ENCODE measurements at regions not wholly inside any gene's neighbourhood (a gene's known extent, or its start where the extent isn't known, plus 50 kb on each side); places are given as distances from the start of the nearest gene placed in this dataset.
A peak's percentile ranks its signal among the peaks of the same experiment; 100 is the strongest.

- Histone ChIP-seq H3K36me3 (ENCODE audit: control insufficient read depth, insufficient read depth, low read length) (no peaks in the 10 kb centered on the region), H3K27ac (ENCODE audit: low read length) (no peak overlapping the region), H3K27me3 (ENCODE audit: control insufficient read depth, insufficient read depth, low read length) (no peaks in the 10 kb centered on the region), H3K4me1 (ENCODE audit: control insufficient read depth, insufficient read depth, low read length) (no peaks in the 10 kb centered on the region), H3K9me3 (ENCODE audit: control insufficient read depth, insufficient read depth, low read length) (peaks cover 2% of the 10 kb centered on the region), H3K4me3 (ENCODE audit: low read length) (no peak overlapping the region)
- DNase-seq (ENCODE audit: low read depth, low spot score) = peak; percentile 25
- WGBS (ENCODE audit: insufficient coverage, insufficient read length) = no CpG with 5 or more reads among the region's 1 CpG
These were observed 504.3 kb upstream of the VSTM2A start for GRCh38 chr7:54037873-54038272.

DNA sequence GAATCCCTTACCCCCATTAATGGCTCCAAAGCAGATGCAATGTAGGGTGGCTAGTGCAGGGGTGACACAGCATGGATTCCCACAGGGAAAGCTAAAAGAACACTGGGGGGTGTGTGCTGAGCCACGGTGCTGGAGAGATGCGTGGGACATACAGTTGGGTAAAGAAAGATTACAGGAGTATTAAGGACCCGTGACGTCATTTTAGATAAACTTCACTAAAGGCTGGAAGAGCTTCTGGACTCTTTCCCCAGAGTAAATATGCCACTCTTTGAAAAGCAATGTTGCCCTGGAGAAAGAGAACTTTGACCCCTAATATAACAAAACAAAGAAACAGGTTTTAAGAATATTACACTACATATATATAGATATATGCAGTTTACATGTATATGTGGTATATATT, 481.5 kb upstream of the VSTM2A start:
- WGBS (ENCODE audit: insufficient coverage, insufficient read length) = no CpG with 5 or more reads among the region's 4 CpGs
- no peaks in the 10 kb centered on the region for H3K36me3 ChIP-seq (ENCODE audit: control insufficient read depth, insufficient read depth, low read length)
- no peak overlapping the region for H3K4me3 ChIP-seq (ENCODE audit: low read length)
- H3K9me3 ChIP-seq (ENCODE audit: control insufficient read depth, insufficient read depth, low read length) = no peaks in the 10 kb centered on the region
- no peaks in the 10 kb centered on the region for H3K27me3 ChIP-seq (ENCODE audit: control insufficient read depth, insufficient read depth, low read length)
- no peak for DNase-seq (ENCODE audit: low read depth, low spot score)
- no peak overlapping the region for H3K27ac ChIP-seq (ENCODE audit: low read length)
- no peaks in the 10 kb centered on the region for H3K4me1 ChIP-seq (ENCODE audit: control insufficient read depth, insufficient read depth, low read length)

GRCh38 chr7:54066643-54067042, 475.5 kb upstream of the VSTM2A start:
- Histone ChIP-seq H3K9me3 (ENCODE audit: control insufficient read depth, insufficient read depth, low read length) (no peaks in the 10 kb centered on the region), H3K4me3 (ENCODE audit: low read length) (no peak overlapping the region), H3K4me1 (ENCODE audit: control insufficient read depth, insufficient read depth, low read length) (no peaks in the 10 kb centered on the region), H3K36me3 (ENCODE audit: control insufficient read depth, insufficient read depth, low read length) (no peaks in the 10 kb centered on the region), H3K27me3 (ENCODE audit: control insufficient read depth, insufficient read depth, low read length) (no peaks in the 10 kb centered on the region), H3K27ac (ENCODE audit: low read length) (no peak overlapping the region)
- no peak for DNase-seq (ENCODE audit: low read depth, low spot score)
- no CpG with 5 or more reads among the region's 5 CpGs for WGBS (ENCODE audit: insufficient coverage, insufficient read length)

GRCh38 chr7:54069843-54070242, 472.3 kb upstream of the VSTM2A start:
- no peak for DNase-seq (ENCODE audit: low read depth, low spot score)
- Histone ChIP-seq H3K4me1 (ENCODE audit: control insufficient read depth, insufficient read depth, low read length) (no peaks in the 10 kb centered on the region), H3K9me3 (ENCODE audit: control insufficient read depth, insufficient read depth, low read length) (no peaks in the 10 kb centered on the region), H3K4me3 (ENCODE audit: low read length) (no peak overlapping the region), H3K27ac (ENCODE audit: low read length) (no peak overlapping the region), H3K27me3 (ENCODE audit: control insufficient read depth, insufficient read depth, low read length) (no peaks in the 10 kb centered on the region), H3K36me3 (ENCODE audit: control insufficient read depth, insufficient read depth, low read length) (no peaks in the 10 kb centered on the region)
- no CpG with 5 or more reads among the region's 4 CpGs for WGBS (ENCODE audit: insufficient coverage, insufficient read length)

GRCh38 chr7:54072710-54073109, 469.5 kb upstream of the VSTM2A start:
- no peak for DNase-seq (ENCODE audit: low read depth, low spot score)
- Histone ChIP-seq H3K27me3 (ENCODE audit: control insufficient read depth, insufficient read depth, low read length) (no peaks in the 10 kb centered on the region), H3K4me1 (ENCODE audit: control insufficient read depth, insufficient read depth, low read length) (no peaks in the 10 kb centered on the region), H3K27ac (ENCODE audit: low read length) (no peak overlapping the region), H3K9me3 (ENCODE audit: control insufficient read depth, insufficient read depth, low read length) (no peaks in the 10 kb centered on the region), H3K36me3 (ENCODE audit: control insufficient read depth, insufficient read depth, low read length) (no peaks in the 10 kb centered on the region), H3K4me3 (ENCODE audit: low read length) (no peak overlapping the region)
- WGBS (ENCODE audit: insufficient coverage, insufficient read length) = no CpG with 5 or more reads among the region's 4 CpGs

DNA sequence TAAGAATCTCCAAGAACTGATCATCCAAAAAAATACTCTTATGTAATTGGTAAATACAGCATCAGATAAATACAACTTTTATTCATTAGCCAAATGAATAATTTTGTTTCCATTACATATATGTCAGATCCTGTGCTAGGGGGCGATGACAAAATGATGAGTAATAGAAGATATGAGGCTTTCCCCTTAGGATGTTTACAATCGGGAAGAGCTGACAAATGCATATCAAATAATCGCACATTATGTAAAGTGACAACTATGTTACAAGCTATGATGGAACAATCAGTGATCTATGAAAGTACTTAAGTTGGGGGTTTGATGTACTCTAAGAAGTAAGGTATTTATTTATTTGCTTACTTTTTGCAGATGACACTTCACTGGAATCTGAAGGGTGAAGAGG, 465.6 kb upstream of the VSTM2A start:
- Histone ChIP-seq H3K4me3 (ENCODE audit: low read length) (no peak overlapping the region), H3K27me3 (ENCODE audit: control insufficient read depth, insufficient read depth, low read length) (no peaks in the 10 kb centered on the region), H3K36me3 (ENCODE audit: control insufficient read depth, insufficient read depth, low read length) (no peaks in the 10 kb centered on the region), H3K27ac (ENCODE audit: low read length) (no peak overlapping the region), H3K9me3 (ENCODE audit: control insufficient read depth, insufficient read depth, low read length) (no peaks in the 10 kb centered on the region), H3K4me1 (ENCODE audit: control insufficient read depth, insufficient read depth, low read length) (no peaks in the 10 kb centered on the region)
- no CpG with 5 or more reads among the region's 3 CpGs for WGBS (ENCODE audit: insufficient coverage, insufficient read length)
- DNase-seq (ENCODE audit: low read depth, low spot score) = no peak

- no peak overlapping the region for H3K27ac ChIP-seq (ENCODE audit: low read length)
- H3K4me3 ChIP-seq (ENCODE audit: low read length) = no peak overlapping the region
- no peaks in the 10 kb centered on the region for H3K36me3 ChIP-seq (ENCODE audit: control insufficient read depth, insufficient read depth, low read length)
- H3K27me3 ChIP-seq (ENCODE audit: control insufficient read depth, insufficient read depth, low read length) = no peaks in the 10 kb centered on the region
- no CpG with 5 or more reads among the region's 2 CpGs for WGBS (ENCODE audit: insufficient coverage, insufficient read length)
- no peaks in the 10 kb centered on the region for H3K4me1 ChIP-seq (ENCODE audit: control insufficient read depth, insufficient read depth, low read length)
- DNase-seq (ENCODE audit: low read depth, low spot score) = no peak
- no peaks in the 10 kb centered on the region for H3K9me3 ChIP-seq (ENCODE audit: control insufficient read depth, insufficient read depth, low read length)
These were observed 461.6 kb upstream of the VSTM2A start for GRCh38 chr7:54080525-54080924.

- DNase-seq (ENCODE audit: low read depth, low spot score) = no peak
- Histone ChIP-seq H3K9me3 (ENCODE audit: control insufficient read depth, insufficient read depth, low read length) (no peaks in the 10 kb centered on the region), H3K27me3 (ENCODE audit: control insufficient read depth, insufficient read depth, low read length) (no peaks in the 10 kb centered on the region), H3K4me1 (ENCODE audit: control insufficient read depth, insufficient read depth, low read length) (no peaks in the 10 kb centered on the region), H3K27ac (ENCODE audit: low read length) (no peak overlapping the region), H3K36me3 (ENCODE audit: control insufficient read depth, insufficient read depth, low read length) (no peaks in the 10 kb centered on the region), H3K4me3 (ENCODE audit: low read length) (no peak overlapping the region)
- WGBS (ENCODE audit: insufficient coverage, insufficient read length) = no CpG with 5 or more reads among the region's 4 CpGs
These were observed 461.2 kb upstream of the VSTM2A start for GRCh38 chr7:54080971-54081370.

GRCh38 chr7:54084340-54084739, 457.8 kb upstream of the VSTM2A start:
- DNase-seq (ENCODE audit: low read depth, low spot score) = no peak
- H3K27ac ChIP-seq (ENCODE audit: low read length) = no peak overlapping the region

GRCh38 chr7:54090652-54091213, 451.4 kb upstream of the VSTM2A start:
- H3K9me3 ChIP-seq (ENCODE audit: control insufficient read depth, insufficient read depth, low read length) = no peaks in the 10 kb centered on the region
- no peak overlapping the region for H3K27ac ChIP-seq (ENCODE audit: low read length)
- H3K4me3 ChIP-seq (ENCODE audit: low read length) = no peak overlapping the region
- DNase-seq (ENCODE audit: low read depth, low spot score) = no peak
- no peaks in the 10 kb centered on the region for H3K27me3 ChIP-seq (ENCODE audit: control insufficient read depth, insufficient read depth, low read length)
- WGBS (ENCODE audit: insufficient coverage, insufficient read length) = no CpG with 5 or more reads among the region's 4 CpGs
- no peaks in the 10 kb centered on the region for H3K36me3 ChIP-seq (ENCODE audit: control insufficient read depth, insufficient read depth, low read length)
- no peaks in the 10 kb centered on the region for H3K4me1 ChIP-seq (ENCODE audit: control insufficient read depth, insufficient read depth, low read length)

More at GRCh38 chr7:54084340-54084739, 457.8 kb upstream of the VSTM2A start:
- Histone ChIP-seq H3K9me3 (ENCODE audit: control insufficient read depth, insufficient read depth, low read length) (no peaks in the 10 kb centered on the region), H3K4me1 (ENCODE audit: control insufficient read depth, insufficient read depth, low read length) (no peaks in the 10 kb centered on the region), H3K36me3 (ENCODE audit: control insufficient read depth, insufficient read depth, low read length) (no peaks in the 10 kb centered on the region), H3K4me3 (ENCODE audit: low read length) (no peak overlapping the region), H3K27me3 (ENCODE audit: control insufficient read depth, insufficient read depth, low read length) (no peaks in the 10 kb centered on the region)
- WGBS (ENCODE audit: insufficient coverage, insufficient read length) = no CpG with 5 or more reads among the region's 4 CpGs

DNA sequence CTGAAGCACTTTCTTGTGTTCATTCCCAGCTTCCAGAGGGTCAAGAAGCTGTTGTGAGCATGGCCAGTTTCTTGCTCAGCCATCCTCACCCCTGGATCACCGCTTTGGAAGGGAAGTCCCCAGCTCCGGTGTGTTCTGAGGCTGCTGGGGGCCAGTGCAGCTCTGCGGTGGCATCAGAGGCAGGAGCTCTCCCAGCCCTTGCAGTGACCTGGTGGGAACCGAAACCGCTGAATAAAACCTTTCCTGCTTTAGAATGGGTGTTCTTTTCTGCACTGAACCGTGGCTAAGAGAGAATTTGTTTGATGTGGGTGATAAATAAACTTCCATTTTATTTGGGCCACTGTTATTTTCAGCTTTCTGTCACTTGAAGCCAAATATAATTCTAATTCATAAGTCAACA, 450.9 kb upstream of the VSTM2A start:
- no peaks in the 10 kb centered on the region for H3K9me3 ChIP-seq (ENCODE audit: control insufficient read depth, insufficient read depth, low read length)
- H3K27me3 ChIP-seq (ENCODE audit: control insufficient read depth, insufficient read depth, low read length) = no peaks in the 10 kb centered on the region
- DNase-seq (ENCODE audit: low read depth, low spot score) = no peak
- peaks cover 3% of the 10 kb centered on the region; the same call in 1 of the 2 replicates for H3K4me1 ChIP-seq (ENCODE audit: control insufficient read depth, insufficient read depth, low read length)
- H3K36me3 ChIP-seq (ENCODE audit: control insufficient read depth, insufficient read depth, low read length) = no peaks in the 10 kb centered on the region
- no peak overlapping the region for H3K27ac ChIP-seq (ENCODE audit: low read length)
- no CpG with 5 or more reads among the region's 6 CpGs for WGBS (ENCODE audit: insufficient coverage, insufficient read length)
- H3K4me3 ChIP-seq (ENCODE audit: low read length) = no peak overlapping the region
